Gastrocnemius medialis (tissue), 4 donors: ENCODE measurements at regions not wholly inside any gene's neighbourhood (a gene's known extent, or its start where the extent isn't known, plus 50 kb on each side); places are given as distances from the start of the nearest gene placed in this dataset.

Experiments used
- POLR2A ChIP-seq, 2 donors: fragments of 450-650 bp; IDR thresholded peaks; one replicate each; pipeline ENCODE4 v1.6.1; 2017; ENCODE audit warnings: antibody characterized with exemption in 2 of 2, mild to moderate bottlenecking in 2 of 2, moderate library complexity in 2 of 2
- TF ChIP-seq, protein P1 (sequence below), 5 experiments: fragments of 450-650 bp in 3 of 5; fragments of 200-600 bp in 2 of 5; sonication (generic) in 2 of 5; IDR thresholded peaks in 4 of 5; conservative IDR thresholded peaks in 1 of 5; 1 replicate in 4 of 5; 2 replicates in 1 of 5; pipeline ENCODE4 v1.5.1; 2016 to 2019; ENCODE audit warnings: antibody characterized with exemption in 5 of 5, mild to moderate bottlenecking in 3 of 5, moderate library complexity in 3 of 5

DNA sequence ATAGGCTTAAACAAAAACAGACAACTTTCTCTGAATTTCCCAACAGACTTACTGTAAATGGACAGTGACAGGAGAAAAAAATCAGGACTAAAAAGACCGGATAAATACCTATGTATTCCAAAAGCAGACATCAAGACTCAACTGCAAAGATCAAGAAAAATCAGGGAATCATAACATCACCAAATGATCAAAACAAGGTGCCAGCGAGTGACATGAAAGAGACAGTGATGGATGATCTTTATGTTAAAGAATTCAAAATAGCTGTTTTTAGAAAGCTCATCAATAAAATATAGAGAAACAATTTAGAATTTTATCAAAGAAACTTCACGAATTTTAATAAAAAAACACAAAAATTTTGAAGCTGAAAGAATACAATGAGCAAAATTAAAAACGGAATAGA is 952.5 kb upstream of the ATXN7L3B start:
- TF ChIP-seq, protein P1, sequence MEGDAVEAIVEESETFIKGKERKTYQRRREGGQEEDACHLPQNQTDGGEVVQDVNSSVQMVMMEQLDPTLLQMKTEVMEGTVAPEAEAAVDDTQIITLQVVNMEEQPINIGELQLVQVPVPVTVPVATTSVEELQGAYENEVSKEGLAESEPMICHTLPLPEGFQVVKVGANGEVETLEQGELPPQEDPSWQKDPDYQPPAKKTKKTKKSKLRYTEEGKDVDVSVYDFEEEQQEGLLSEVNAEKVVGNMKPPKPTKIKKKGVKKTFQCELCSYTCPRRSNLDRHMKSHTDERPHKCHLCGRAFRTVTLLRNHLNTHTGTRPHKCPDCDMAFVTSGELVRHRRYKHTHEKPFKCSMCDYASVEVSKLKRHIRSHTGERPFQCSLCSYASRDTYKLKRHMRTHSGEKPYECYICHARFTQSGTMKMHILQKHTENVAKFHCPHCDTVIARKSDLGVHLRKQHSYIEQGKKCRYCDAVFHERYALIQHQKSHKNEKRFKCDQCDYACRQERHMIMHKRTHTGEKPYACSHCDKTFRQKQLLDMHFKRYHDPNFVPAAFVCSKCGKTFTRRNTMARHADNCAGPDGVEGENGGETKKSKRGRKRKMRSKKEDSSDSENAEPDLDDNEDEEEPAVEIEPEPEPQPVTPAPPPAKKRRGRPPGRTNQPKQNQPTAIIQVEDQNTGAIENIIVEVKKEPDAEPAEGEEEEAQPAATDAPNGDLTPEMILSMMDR (IDR thresholded peaks at IDR 0.05 in 4 of 5, conservative IDR thresholded peaks at IDR 0.05 in 1 of 5) = no peak
- TF ChIP-seq POLR2A (IDR thresholded peaks at IDR 0.05) = no peak
